ENCODE measurements at regions not wholly inside any gene's neighbourhood (a gene's known extent, or its start where the extent isn't known, plus 50 kb on each side); places are given as distances from the start of the nearest gene placed in this dataset.

- Histone ChIP-seq H3K4me3 (ENCODE audit: low read length) (no peak overlapping the region), H3K36me3 (ENCODE audit: control insufficient read depth in 2 of 3, insufficient read depth in 3 of 3, low read length in 3 of 3) (no peaks in the 10 kb centered on the region), H3K4me1 (ENCODE audit: control insufficient read depth in 2 of 2, insufficient read depth in 2 of 2, low read length in 2 of 2) (no peaks in the 10 kb centered on the region), H3K27me3 (ENCODE audit: control insufficient read depth in 2 of 2, insufficient read depth in 2 of 2, low read length in 2 of 2) (no peaks in the 10 kb centered on the region), H3K9me3 (ENCODE audit: control insufficient read depth in 2 of 3, low read length in 3 of 3) (no peaks in the 10 kb centered on the region), H3K27ac (ENCODE audit: low read depth, low read length) (no peak overlapping the region)
- ChIA-PET POLR2A (no interaction called here), CTCF (interaction anchor here (0.8 to 1.5 kb wide), 2 partner anchors 263 to 265 kb away, joined by 4 to 6 read pairs; no protein-coding TSS in a partner anchor)
- Mint-ChIP-seq H3K36me3 (no peaks in the 10 kb centered on the region), H3K27me3 (no peaks in the 10 kb centered on the region), H3K4me1 (no peaks in the 10 kb centered on the region), H3K27ac (peak overlapping the region in 1 of 9 donors; percentile 74), H3K9me3 (no peaks in the 10 kb centered on the region), H3K4me3 (no peak overlapping the region)
- intact Hi-C loops (cut with micrococcal nuclease): loop anchor here in 1 of 2 donors (1.0 kb wide), 1 partner anchor 262 kb away; no protein-coding TSS in a partner anchor
- DNase-seq (no peak), ATAC-seq (no peak)
These were observed 135.9 kb upstream of the ZMIZ1 start for GRCh38 chr10:78932861-78933260.

- no peaks in the 10 kb centered on the region for H3K27me3 Mint-ChIP-seq
- H3K4me3 Mint-ChIP-seq: no peak overlapping the region
- H3K27me3 ChIP-seq (ENCODE audit: control insufficient read depth in 2 of 2, insufficient read depth in 2 of 2, low read length in 2 of 2): no peaks in the 10 kb centered on the region
- ATAC-seq (no peak), DNase-seq (no peak)
- H3K9me3 Mint-ChIP-seq: no peaks in the 10 kb centered on the region
- H3K27ac Mint-ChIP-seq: peak overlapping the region in 1 of 9 donors; percentile 25
- peaks cover 0 to 2% (median 0%) of the 10 kb centered on the region in 7 donors for H3K4me1 Mint-ChIP-seq
- no peaks in the 10 kb centered on the region for H3K36me3 ChIP-seq (ENCODE audit: control insufficient read depth in 2 of 3, insufficient read depth in 3 of 3, low read length in 3 of 3)
- H3K27ac ChIP-seq (ENCODE audit: low read depth, low read length): no peak overlapping the region
- H3K9me3 ChIP-seq (ENCODE audit: control insufficient read depth in 2 of 3, low read length in 3 of 3): no peaks in the 10 kb centered on the region
- H3K4me1 ChIP-seq (ENCODE audit: control insufficient read depth in 2 of 2, insufficient read depth in 2 of 2, low read length in 2 of 2): no peaks in the 10 kb centered on the region
- no peak overlapping the region for H3K4me3 ChIP-seq (ENCODE audit: low read length)
- POLR2A ChIA-PET: no interaction called here
- intact Hi-C loops (cut with micrococcal nuclease): loop anchor here in 1 of 2 donors (1.0 kb wide), 1 partner anchor 261 kb away; no protein-coding TSS in a partner anchor
- no peaks in the 10 kb centered on the region for H3K36me3 Mint-ChIP-seq
- CTCF ChIA-PET: interaction anchor here (0.7 to 1.5 kb wide), 3 partner anchors 262 to 264 kb away, joined by 3 to 6 read pairs (median 4); no protein-coding TSS in a partner anchor
These were observed 134.8 kb upstream of the ZMIZ1 start for GRCh38 chr10:78933828-78934531.

GRCh38 chr10:78934532-78934898, 134.3 kb upstream of the ZMIZ1 start:
- ATAC-seq (no peak), DNase-seq (no peak)
- intact Hi-C loops (cut with micrococcal nuclease): no loop called here
- no peak overlapping the region for H3K4me3 ChIP-seq (ENCODE audit: low read length)
- H3K27me3 ChIP-seq (ENCODE audit: control insufficient read depth in 2 of 2, insufficient read depth in 2 of 2, low read length in 2 of 2): no peaks in the 10 kb centered on the region
- Mint-ChIP-seq H3K27me3 (no peaks in the 10 kb centered on the region), H3K36me3 (no peaks in the 10 kb centered on the region), H3K27ac (no peak overlapping the region), H3K4me1 (peaks cover 0 to 2% (median 0%) of the 10 kb centered on the region in 7 donors), H3K9me3 (no peaks in the 10 kb centered on the region), H3K4me3 (no peak overlapping the region)
- no peak overlapping the region for H3K27ac ChIP-seq (ENCODE audit: low read depth, low read length)
- ChIA-PET POLR2A (no interaction called here), CTCF (interaction anchor here (0.7 kb wide), 1 partner anchor 261 kb away, joined by 3 read pairs; no protein-coding TSS in a partner anchor)
- no peaks in the 10 kb centered on the region for H3K36me3 ChIP-seq (ENCODE audit: control insufficient read depth in 2 of 3, insufficient read depth in 3 of 3, low read length in 3 of 3)
- H3K9me3 ChIP-seq (ENCODE audit: control insufficient read depth in 2 of 3, low read length in 3 of 3): no peaks in the 10 kb centered on the region
- H3K4me1 ChIP-seq (ENCODE audit: control insufficient read depth in 2 of 2, insufficient read depth in 2 of 2, low read length in 2 of 2): no peaks in the 10 kb centered on the region

- Mint-ChIP-seq H3K27ac (peak overlapping the region in 1 of 9 donors; percentile 59), H3K9me3 (no peaks in the 10 kb centered on the region), H3K36me3 (no peaks in the 10 kb centered on the region), H3K27me3 (no peaks in the 10 kb centered on the region), H3K4me1 (peaks cover 0 to 2% (median 0%) of the 10 kb centered on the region in 7 donors), H3K4me3 (no peak overlapping the region)
- H3K36me3 ChIP-seq (ENCODE audit: control insufficient read depth in 2 of 3, insufficient read depth in 3 of 3, low read length in 3 of 3): no peaks in the 10 kb centered on the region
- no peaks in the 10 kb centered on the region for H3K27me3 ChIP-seq (ENCODE audit: control insufficient read depth in 2 of 2, insufficient read depth in 2 of 2, low read length in 2 of 2)
- intact Hi-C loops (cut with micrococcal nuclease): no loop called here
- ChIA-PET POLR2A (no interaction called here), CTCF (interaction anchor here (0.6 to 1.1 kb wide), 2 partner anchors 260 to 265 kb away, joined by 3 to 4 read pairs; no protein-coding TSS in a partner anchor)
- DNase-seq: no peak
- no peak overlapping the region for H3K4me3 ChIP-seq (ENCODE audit: low read length)
- no peaks in the 10 kb centered on the region for H3K9me3 ChIP-seq (ENCODE audit: control insufficient read depth in 2 of 3, low read length in 3 of 3)
- ATAC-seq: no peak
- no peak overlapping the region for H3K27ac ChIP-seq (ENCODE audit: low read depth, low read length)
- H3K4me1 ChIP-seq (ENCODE audit: control insufficient read depth in 2 of 2, insufficient read depth in 2 of 2, low read length in 2 of 2): no peaks in the 10 kb centered on the region
These were observed 133.7 kb upstream of the ZMIZ1 start for GRCh38 chr10:78934994-78935602.

GRCh38 chr10:78935697-78936407, 132.9 kb upstream of the ZMIZ1 start:
- no peaks in the 10 kb centered on the region for H3K36me3 ChIP-seq (ENCODE audit: control insufficient read depth in 2 of 3, insufficient read depth in 3 of 3, low read length in 3 of 3)
- H3K27ac ChIP-seq (ENCODE audit: low read depth, low read length): no peak overlapping the region
- ChIA-PET POLR2A (no interaction called here), CTCF (interaction anchor here (0.6 to 1.1 kb wide), 3 partner anchors 259 to 266 kb away, joined by 3 to 4 read pairs (median 3); no protein-coding TSS in a partner anchor)
- H3K9me3 Mint-ChIP-seq: no peaks in the 10 kb centered on the region
- H3K27me3 Mint-ChIP-seq: no peaks in the 10 kb centered on the region
- ATAC-seq (no peak), DNase-seq (no peak)
- H3K4me1 Mint-ChIP-seq: peaks cover 0 to 2% (median 0%) of the 10 kb centered on the region in 7 donors
- no peaks in the 10 kb centered on the region for H3K36me3 Mint-ChIP-seq
- intact Hi-C loops (cut with micrococcal nuclease): no loop called here
- H3K4me1 ChIP-seq (ENCODE audit: control insufficient read depth in 2 of 2, insufficient read depth in 2 of 2, low read length in 2 of 2): no peaks in the 10 kb centered on the region
- no peaks in the 10 kb centered on the region for H3K27me3 ChIP-seq (ENCODE audit: control insufficient read depth in 2 of 2, insufficient read depth in 2 of 2, low read length in 2 of 2)
- H3K4me3 ChIP-seq (ENCODE audit: low read length): no peak overlapping the region
- no peaks in the 10 kb centered on the region for H3K9me3 ChIP-seq (ENCODE audit: control insufficient read depth in 2 of 3, low read length in 3 of 3)
- H3K27ac Mint-ChIP-seq: no peak overlapping the region
- H3K4me3 Mint-ChIP-seq: no peak overlapping the region

- no peaks in the 10 kb centered on the region for H3K9me3 ChIP-seq (ENCODE audit: control insufficient read depth in 2 of 3, low read length in 3 of 3)
- no peak overlapping the region for H3K27ac Mint-ChIP-seq
- H3K4me1 Mint-ChIP-seq: peaks cover 0 to 2% (median 0%) of the 10 kb centered on the region in 7 donors
- intact Hi-C loops (cut with micrococcal nuclease): loop anchor here in 1 of 2 donors (1.0 kb wide), 2 partner anchors 132 to 259 kb away; partner anchors contain the start of gene ZMIZ1
- H3K36me3 ChIP-seq (ENCODE audit: control insufficient read depth in 2 of 3, insufficient read depth in 3 of 3, low read length in 3 of 3): no peaks in the 10 kb centered on the region
- no peaks in the 10 kb centered on the region for H3K4me1 ChIP-seq (ENCODE audit: control insufficient read depth in 2 of 2, insufficient read depth in 2 of 2, low read length in 2 of 2)
- no peaks in the 10 kb centered on the region for H3K27me3 ChIP-seq (ENCODE audit: control insufficient read depth in 2 of 2, insufficient read depth in 2 of 2, low read length in 2 of 2)
- no peak overlapping the region for H3K27ac ChIP-seq (ENCODE audit: low read depth, low read length)
- no peak overlapping the region for H3K4me3 ChIP-seq (ENCODE audit: low read length)
- H3K27me3 Mint-ChIP-seq: no peaks in the 10 kb centered on the region
- no peak for ATAC-seq
- H3K4me3 Mint-ChIP-seq: no peak overlapping the region
- DNase-seq: no peak
- no peaks in the 10 kb centered on the region for H3K9me3 Mint-ChIP-seq
- no peaks in the 10 kb centered on the region for H3K36me3 Mint-ChIP-seq
- ChIA-PET CTCF (interaction anchor here (0.5 to 1.1 kb wide), 2 partner anchors 259 to 1031 kb away, joined by 3 read pairs; no protein-coding TSS in a partner anchor), POLR2A (no interaction called here)
These were observed 132.1 kb upstream of the ZMIZ1 start for GRCh38 chr10:78936412-78937342.

All from naive thymus-derived CD4-positive, alpha-beta T cell (primary cell).